Gastroesophageal sphincter (tissue), 3 donors: ENCODE measurements at regions not wholly inside any gene's neighbourhood (a gene's known extent, or its start where the extent isn't known, plus 50 kb on each side); places are given as distances from the start of the nearest gene placed in this dataset.

ENCODE experiments used
- EP300 ChIP-seq: sonication (generic); formaldehyde crosslinking; IDR thresholded peaks from one replicate; pipeline ENCODE4 v1.6.1; 2017; ENCODE audit warnings: antibody characterized with exemption, mild to moderate bottlenecking
- POLR2A ChIP-seq, 2 donors: fragments of 450-650 bp; IDR thresholded peaks; one replicate each; pipeline ENCODE4 v1.6.1; 2017; ENCODE audit warnings: antibody characterized with exemption in 2 of 2, mild to moderate bottlenecking in 2 of 2, moderate library complexity in 1 of 2
- TF ChIP-seq, protein P1 (sequence below), 4 experiments: fragments of 200-600 bp in 2 of 4; fragments of 450-650 bp in 2 of 4; sonication (generic) in 1 of 4; IDR thresholded peaks; one replicate each; pipeline ENCODE4 v1.5.1; 2017 to 2019; ENCODE audit warnings: antibody characterized with exemption in 4 of 4, mild to moderate bottlenecking in 2 of 4, moderate library complexity in 2 of 4

DNA sequence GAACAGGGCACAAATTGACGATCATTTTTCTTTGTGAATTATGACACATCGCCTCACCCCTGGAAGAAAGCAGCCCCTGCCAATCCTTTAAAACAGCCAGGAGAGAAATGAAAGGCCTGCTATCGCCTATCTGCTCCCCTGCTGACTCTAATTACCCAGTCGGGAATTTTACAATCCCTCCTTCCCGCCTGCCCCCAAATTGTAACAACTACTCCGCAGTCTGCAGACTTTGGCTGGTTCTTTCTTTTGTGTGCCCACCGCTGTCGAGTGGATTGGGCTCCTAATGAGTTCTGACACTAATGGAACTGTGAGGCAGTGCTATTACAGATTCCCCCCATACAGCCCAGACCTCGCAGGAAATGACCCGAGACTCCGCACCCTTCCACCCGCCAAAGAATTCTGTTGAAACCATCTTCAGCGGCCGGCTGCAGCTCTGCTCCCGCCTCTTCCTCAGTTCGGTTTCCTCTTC, 281.2 kb upstream of the PARD3B start:
- TF ChIP-seq, protein P1, sequence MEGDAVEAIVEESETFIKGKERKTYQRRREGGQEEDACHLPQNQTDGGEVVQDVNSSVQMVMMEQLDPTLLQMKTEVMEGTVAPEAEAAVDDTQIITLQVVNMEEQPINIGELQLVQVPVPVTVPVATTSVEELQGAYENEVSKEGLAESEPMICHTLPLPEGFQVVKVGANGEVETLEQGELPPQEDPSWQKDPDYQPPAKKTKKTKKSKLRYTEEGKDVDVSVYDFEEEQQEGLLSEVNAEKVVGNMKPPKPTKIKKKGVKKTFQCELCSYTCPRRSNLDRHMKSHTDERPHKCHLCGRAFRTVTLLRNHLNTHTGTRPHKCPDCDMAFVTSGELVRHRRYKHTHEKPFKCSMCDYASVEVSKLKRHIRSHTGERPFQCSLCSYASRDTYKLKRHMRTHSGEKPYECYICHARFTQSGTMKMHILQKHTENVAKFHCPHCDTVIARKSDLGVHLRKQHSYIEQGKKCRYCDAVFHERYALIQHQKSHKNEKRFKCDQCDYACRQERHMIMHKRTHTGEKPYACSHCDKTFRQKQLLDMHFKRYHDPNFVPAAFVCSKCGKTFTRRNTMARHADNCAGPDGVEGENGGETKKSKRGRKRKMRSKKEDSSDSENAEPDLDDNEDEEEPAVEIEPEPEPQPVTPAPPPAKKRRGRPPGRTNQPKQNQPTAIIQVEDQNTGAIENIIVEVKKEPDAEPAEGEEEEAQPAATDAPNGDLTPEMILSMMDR (IDR thresholded peaks at IDR 0.05): no peak
- no peak for TF ChIP-seq EP300
- no peak for TF ChIP-seq POLR2A (IDR thresholded peaks at IDR 0.05)
